ENCODE measurements at regions not wholly inside any gene's neighbourhood (a gene's known extent, or its start where the extent isn't known, plus 50 kb on each side); places are given as distances from the start of the nearest gene placed in this dataset.

- no peak for TF ChIP-seq CTCF (IDR thresholded peaks at IDR 0.05)
- TF ChIP-seq POLR2A (IDR thresholded peaks at IDR 0.05) = no peak
- TF ChIP-seq POLR2AphosphoS5 (IDR thresholded peaks at IDR 0.05) = no peak
These were observed 372.9 kb upstream of the IRX2 start for GRCh38 chr5:3124410-3124809.

Data from breast epithelium (tissue), 3 donors.